ENCODE measurements at regions not wholly inside any gene's neighbourhood (a gene's known extent, or its start where the extent isn't known, plus 50 kb on each side); places are given as distances from the start of the nearest gene placed in this dataset.
A peak's percentile ranks its signal among the peaks of the same experiment; 100 is the strongest.
"Not testable (repeated sequence)": the region's sequence is repeated elsewhere in the genome, so short reads cannot be mapped to it uniquely, and the experiment has no call there.

GRCh38 chr16:10275214-10275996 lies 93.2 kb upstream of the GRIN2A start:
- DNase-seq: not testable (repeated sequence)

DNA sequence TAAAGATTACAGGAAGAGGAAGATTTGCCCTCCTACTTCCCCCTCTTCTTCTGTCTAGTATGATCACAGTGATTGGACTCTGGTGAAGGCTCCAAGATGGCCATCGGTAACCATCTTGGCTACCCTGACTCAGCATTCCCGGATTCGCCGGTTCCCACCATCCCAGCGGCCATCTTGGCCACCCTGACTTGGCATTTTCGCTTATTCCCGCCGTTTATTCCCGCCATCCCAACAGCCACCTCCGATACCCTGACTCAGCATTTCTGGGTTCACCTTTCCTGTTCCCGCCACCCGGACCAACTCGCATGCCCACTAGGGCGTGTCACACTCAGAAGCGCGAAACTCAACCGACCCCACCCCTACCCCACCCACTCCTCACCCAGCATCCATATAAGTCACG lies 95.4 kb upstream of the GRIN2A start:
- DNase-seq: no peak

DNA sequence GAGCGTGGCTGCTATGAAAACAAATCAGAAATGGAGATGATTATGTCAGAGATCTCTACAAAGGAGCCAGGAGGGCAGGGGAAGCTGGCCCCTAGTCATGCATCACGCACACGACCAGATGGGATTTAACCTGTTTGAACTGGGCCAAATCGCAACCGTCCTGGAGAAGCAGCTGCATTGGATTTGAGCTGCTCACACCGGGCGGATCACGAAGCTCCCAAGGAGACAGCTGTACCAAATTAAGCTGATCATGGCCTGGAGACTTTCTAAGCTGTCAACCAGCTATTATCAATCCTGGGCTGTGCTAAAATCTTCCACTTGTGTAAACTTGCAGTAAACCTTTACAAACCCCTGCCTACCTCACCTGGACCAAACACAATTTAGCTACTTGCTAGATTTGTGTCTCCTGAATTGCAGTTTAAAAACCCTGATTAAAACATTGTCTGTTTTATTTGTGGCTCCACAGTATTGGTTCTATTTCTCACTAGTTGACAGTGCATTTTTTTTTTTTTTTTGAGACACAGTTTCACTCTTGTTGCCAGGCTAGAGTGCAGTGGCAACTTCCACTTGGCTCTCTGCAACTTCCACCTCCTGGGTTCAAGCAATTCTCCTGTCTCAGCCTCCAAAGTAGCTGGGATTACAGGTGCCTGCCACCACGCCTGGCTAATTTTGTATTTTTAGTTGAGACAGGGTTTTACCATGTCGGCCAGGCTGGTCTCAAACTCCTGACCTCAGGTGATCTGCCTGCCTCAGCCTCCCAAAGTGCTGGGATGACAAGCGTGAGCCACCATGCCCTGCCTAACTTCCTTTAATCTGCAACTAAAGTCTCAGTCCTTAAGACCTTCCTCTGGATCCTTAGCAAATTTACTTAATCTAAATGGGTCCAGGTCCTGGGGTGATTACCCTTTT lies 98.3 kb upstream of the GRIN2A start:
- no peak for DNase-seq

DNA sequence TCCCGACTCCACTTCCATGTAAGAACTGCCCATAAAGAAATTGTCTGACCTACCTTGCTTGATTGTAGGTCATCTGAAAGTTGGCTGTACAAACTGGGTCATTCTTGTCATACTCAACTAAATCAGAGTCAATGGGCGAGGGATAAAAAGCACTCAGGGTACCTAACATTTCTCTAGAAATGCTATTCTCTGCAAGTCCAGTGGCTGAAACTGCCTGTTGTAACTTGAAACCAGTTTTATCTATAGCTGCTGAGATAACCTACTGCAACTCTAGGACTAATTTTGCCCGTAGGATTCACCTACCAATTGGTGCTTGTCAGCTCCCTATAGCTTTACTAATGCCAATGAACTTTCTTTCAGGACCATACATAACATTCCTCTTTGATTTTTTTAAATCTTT lies 100.1 kb upstream of the GRIN2A start:
- DNase-seq: no peak

DNA sequence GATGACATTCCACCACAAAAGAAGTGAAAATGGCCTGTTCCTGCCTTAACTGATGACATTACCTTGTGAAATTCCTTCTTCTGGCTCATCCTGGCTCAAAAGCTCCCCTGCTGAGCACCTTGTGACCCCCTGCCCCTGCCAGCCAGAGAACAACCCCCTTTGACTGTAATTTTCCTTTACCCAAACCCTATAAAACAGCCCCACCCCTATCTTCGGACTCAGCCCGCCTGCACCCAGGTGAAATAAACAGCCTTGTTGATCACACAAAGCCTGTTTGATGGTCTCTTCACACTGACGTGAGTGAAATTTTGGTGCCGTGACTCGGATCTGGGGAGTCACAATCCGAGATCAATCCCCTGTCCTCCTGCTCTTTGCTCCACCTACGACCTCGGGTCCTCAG lies 101.0 kb upstream of the GRIN2A start:
- not testable (repeated sequence) for DNase-seq

- not testable (repeated sequence) for DNase-seq
These were observed 95.3 kb upstream of the ATF7IP2 start for GRCh38 chr16:10290467-10291105.

DNA sequence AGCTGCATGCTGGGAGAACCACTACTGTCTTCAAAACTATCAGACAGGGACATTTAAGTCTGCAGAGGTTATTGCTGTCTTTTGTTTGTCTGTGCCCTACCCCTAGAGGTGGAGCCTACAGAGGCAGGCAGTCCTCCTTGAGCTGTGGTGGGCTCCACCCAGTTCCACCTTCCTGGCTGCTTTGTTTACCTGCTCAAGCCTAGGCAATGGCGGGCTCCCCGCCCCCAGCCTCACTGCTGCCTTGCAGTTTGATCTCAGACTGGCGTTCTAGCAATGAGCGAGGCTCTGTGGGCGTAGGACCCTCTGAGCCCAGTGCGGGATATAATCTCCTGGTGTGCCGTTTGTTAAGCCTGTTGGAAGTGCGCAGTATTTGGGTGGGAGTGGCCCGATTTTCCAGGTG lies 93.7 kb upstream of the ATF7IP2 start:
- not testable (repeated sequence) for DNase-seq

DNA sequence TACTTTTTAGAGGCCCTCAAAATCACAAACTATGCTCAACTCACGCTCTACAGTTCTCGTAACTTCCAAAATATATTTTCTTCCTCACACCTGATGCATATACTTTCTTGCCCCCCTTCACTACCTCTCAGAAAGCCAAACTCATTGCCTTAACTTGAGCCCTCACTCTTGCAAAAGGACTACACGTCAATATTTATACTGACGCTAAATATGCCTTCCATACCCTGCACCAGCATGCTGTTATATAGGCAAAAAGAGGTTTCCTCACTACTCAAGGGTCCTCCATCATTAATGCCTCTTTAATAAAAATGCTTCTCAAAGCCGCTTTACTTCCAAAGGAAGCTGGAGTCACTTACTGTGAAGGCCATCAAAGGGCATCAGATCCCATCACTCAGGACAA lies 92.9 kb upstream of the ATF7IP2 start:
- not testable (repeated sequence) for DNase-seq

DNA sequence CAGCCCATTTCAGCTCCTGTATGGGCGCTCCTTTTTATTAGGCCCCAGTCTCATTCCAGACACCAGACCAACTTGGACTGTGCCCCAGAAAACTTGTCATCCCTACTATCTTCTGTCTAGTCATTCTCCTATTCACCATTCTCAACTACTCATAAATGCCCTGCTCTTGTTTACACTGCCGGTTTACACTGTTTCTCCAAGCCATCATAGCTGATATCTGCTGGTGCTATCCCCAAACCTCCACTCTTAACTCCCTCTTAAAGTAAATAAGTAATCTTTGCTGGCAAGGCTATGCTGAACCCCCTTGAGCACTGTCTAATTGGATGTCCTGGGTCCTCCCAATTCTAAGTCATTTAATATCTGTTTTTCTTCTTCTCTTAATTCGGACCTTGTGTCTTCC lies 91.7 kb upstream of the ATF7IP2 start:
- DNase-seq: not testable (repeated sequence)

DNA sequence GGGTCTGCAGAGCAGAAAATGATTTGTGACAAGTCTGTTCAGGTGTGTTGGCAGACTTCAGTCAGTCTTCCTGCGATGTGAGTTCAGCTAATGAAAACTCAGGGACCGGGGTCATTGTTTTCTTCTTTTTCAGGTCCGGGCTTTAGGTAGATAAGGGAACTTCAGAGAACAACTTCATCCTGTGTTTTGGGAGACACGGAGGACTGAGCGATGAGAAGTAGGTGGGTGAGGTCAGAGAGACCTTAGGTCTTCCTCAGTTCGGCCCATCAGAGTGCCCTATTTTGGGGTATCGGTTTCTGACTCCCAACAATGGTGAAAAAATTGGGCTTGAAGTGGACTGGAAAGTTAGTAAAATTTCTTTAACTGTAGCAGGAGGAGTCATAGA lies 88.9 kb upstream of the ATF7IP2 start:
- no peak for DNase-seq

GRCh38 chr16:10297341-10298006 lies 88.4 kb upstream of the ATF7IP2 start:
- no peak for DNase-seq

- no peak for DNase-seq
These were observed 85.0 kb upstream of the ATF7IP2 start for GRCh38 chr16:10300905-10301304.

DNA sequence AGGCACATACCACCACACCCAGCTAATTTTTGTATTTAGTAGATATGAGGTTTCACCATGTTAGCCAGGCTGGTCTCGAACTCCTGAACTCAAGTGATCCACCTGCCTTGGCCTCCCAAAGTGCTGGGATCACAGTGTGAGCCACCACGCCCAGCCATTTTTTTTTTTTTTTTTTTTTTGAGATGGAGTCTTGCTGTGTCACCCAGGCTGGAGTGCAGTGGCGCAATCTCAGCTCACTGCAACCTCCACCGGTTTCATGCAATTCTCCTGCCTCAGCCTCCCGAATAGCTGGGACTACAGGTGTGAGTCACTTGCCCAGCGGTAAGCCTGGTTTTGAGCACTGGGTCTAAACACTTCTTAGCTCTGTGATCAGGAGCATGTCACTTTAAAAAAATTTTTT lies 84.3 kb upstream of the ATF7IP2 start:
- DNase-seq: not testable (repeated sequence)

DNA sequence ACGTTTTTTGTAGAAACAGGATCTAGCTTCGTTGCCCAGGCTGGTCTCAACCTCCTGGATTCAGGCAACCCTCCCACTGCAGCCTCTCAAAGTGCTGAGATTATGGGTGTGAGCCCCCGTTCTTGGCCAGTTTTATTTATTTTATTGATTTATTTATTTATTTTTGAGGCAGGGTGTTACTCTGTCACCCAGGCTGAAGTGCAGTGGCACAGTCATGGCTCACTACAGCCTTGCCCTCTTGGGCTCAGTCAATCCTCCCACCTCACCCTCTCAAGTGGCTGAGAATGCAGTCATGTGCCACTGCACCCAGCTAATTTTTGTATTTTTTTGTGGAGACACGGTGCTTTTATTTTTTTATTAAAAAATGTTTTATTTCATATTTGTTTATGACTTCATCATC lies 79.9 kb upstream of the ATF7IP2 start:
- DNase-seq: no peak

DNA sequence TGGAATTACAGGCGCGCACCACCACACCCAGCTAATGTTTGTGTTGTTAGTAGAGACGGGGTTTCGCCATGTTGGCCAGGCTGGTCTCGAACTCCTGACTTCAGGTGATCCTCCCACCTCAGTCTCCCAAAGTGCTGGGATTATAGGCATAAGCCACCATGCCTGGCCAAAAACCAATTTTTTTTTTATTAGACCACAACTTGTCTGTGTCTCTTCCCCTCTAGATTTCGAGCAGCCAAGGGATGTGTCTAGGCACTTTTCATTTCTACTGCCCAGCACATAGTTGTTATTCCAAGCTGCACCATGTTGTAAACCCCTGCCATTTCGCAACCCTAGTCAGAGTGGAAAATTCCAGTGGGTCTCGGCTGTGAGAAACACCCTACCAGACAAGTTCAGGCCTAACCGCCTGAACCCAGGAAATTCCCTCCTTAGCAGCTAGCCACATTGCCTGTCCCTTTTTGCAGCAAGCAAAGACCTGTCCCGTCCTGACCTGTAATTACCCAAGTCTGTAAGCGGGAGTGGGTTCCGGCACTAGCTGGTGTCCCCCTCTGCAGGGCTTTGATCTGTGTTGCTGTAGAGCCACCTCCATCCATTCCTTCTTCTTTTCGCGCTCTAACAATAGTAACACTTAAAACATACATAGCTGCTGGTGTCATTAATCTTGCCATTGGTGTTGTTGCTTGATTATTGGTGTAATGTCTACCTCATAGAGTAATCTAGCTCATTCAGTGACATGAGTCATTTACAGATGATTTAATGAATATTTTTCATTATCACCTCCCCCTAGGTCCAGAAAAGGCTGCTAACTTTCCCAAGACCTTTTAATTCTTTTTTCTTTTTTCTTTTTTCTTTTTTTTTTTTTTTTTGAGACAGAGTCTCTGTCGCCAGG lies 77.3 kb upstream of the ATF7IP2 start:
- no peak for DNase-seq

GRCh38 chr16:10309271-10309932 lies 76.5 kb upstream of the ATF7IP2 start:
- DNase-seq: no peak

DNA sequence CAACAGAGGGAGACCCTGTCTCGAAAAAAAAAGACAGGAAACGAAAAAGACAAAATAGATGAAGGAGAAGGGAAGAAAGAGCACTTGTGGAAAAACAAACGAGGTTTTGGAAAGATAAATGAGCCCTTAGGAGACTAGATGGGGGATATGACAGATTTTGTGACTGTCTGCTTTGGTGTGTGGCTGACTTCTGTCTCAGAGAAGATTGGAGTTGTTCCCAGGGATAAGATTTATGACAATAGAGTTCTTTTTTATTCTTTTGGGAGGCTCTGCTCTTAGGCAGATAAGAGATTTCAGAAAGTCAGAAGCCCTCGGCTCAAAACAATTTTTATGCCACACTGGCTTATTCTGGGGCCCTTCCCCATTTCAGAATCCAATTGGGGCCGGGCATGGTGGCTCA lies 73.9 kb upstream of the ATF7IP2 start:
- no peak for DNase-seq

- DNase-seq: no peak
These were observed 72.8 kb upstream of the ATF7IP2 start for GRCh38 chr16:10312784-10313724.

GRCh38 chr16:10314317-10314716 lies 71.5 kb upstream of the ATF7IP2 start:
- DNase-seq: no peak

DNA sequence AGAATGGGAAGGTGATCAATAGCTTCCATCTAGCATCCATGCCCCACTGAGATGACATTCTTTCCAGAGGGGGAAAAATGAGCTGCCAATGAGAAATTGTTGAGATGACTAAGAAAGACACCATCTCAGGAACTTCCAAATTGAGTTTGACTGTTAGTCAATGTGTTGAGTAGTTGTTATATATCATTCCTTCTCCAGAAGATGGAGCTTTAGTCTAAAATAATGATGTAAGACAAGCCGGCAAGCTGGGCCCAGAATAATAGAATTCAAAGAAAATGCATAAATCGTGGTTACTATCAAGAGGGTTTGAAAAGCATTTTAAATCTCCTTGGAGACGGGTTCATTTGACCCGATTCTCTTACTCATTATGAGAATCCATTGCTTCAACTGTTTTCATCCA lies 71.0 kb upstream of the ATF7IP2 start:
- peak; percentile 34 for DNase-seq
